Body of pancreas (tissue), 4 donors: ENCODE measurements at regions not wholly inside any gene's neighbourhood (a gene's known extent, or its start where the extent isn't known, plus 50 kb on each side); places are given as distances from the start of the nearest gene placed in this dataset.

Source experiments
- CTCF ChIP-seq, 7 experiments: fragments of 450-650 bp in 4 of 7; fragments of 200-600 bp in 3 of 7; sonication (generic) in 3 of 7; IDR thresholded peaks; one replicate each; pipeline ENCODE4 v1.5.1; 2016 to 2019; ENCODE audit warnings: antibody characterized with exemption in 7 of 7
- POLR2A ChIP-seq, 3 donors: fragments of 450-650 bp; IDR thresholded peaks; one replicate each; pipeline ENCODE4 v1.6.1; 2016; ENCODE audit warnings: antibody characterized with exemption in 3 of 3, mild to moderate bottlenecking in 2 of 3

- TF ChIP-seq POLR2A (IDR thresholded peaks at IDR 0.05) (no peak), CTCF (IDR thresholded peaks at IDR 0.05) (no peak)
These were observed 335.7 kb downstream of the RPS29 start for GRCh38 chr14:49250517-49250916.
